SK-N-SH treated with all-trans-retinoic acid at 6 μM for 48 hours (cell line): ENCODE measurements at regions not wholly inside any gene's neighbourhood (a gene's known extent, or its start where the extent isn't known, plus 50 kb on each side); places are given as distances from the start of the nearest gene placed in this dataset.

ENCODE experiments used
- GLIS3 ChIP-seq: fragments of 250-450 bp; sonication (Bioruptor Pico); IDR thresholded peaks from 2 replicates; pipeline ENCODE4 v1.5.0; 2020; ENCODE audit warnings: mild to moderate bottlenecking, moderate library complexity
- ZC3H10 ChIP-seq: fragments of 250-450 bp; sonication (Bioruptor Pico); IDR thresholded peaks from 2 replicates; pipeline ENCODE4 v1.5.1; 2021; ENCODE audit warnings: mild to moderate bottlenecking, moderate library complexity
- ZFP3 ChIP-seq: fragments of 250-450 bp; sonication (Bioruptor Pico); IDR thresholded peaks from 2 replicates; pipeline ENCODE4 v1.5.0; 2020; ENCODE audit warnings: mild to moderate bottlenecking, moderate library complexity

DNA sequence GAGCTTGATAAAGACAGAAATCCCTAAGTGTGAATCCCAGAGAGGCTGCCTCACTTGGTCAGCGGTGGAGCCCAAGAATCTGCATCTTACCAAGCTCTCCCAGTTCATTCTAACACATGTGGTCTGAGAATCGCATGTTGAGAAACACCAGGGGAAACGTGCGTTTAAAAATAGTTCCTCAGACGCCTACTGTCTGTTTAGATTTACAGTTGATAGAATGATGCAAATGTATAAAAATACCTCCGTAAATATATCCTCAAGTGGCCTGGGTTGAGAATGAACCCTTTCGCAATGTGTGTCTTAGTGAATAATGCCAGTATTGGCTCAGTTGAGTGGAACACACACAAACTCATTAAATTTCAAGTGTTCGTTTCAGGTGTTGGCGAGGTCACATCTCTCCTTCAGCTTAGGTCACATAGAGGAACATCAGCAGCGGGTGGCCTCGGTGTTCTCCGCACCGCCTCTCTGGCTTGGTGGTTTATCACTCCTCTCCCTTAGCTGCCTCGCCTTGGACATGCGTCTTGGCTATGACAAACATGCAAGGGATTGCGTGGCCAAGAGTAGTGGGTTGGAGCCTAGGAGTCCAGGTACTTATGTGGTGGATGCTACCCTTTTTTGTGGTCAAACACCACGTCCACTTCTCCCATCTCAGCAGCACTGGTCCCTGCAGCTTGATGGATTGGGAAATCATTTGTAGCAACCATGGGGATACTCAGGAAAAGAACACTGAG, 117.6 kb upstream of the SPATA13 start:
- TF ChIP-seq ZC3H10 (CRISPR knock-in tag) (no peak), GLIS3 (CRISPR knock-in tag) (no peak), ZFP3 (no peak)
